ENCODE measurements at regions not wholly inside any gene's neighbourhood (a gene's known extent, or its start where the extent isn't known, plus 50 kb on each side); places are given as distances from the start of the nearest gene placed in this dataset.

- TF ChIP-seq POLR2A (IDR thresholded peaks at IDR 0.05) (no peak), POLR2AphosphoS5 (IDR thresholded peaks at IDR 0.05) (no peak), CTCF (IDR thresholded peaks at IDR 0.05 in 8 of 11, conservative IDR thresholded peaks at IDR 0.05 in 3 of 11) (no peak)
- Histone ChIP-seq H3K27ac (no peak overlapping the region), H3K4me3 (no peak overlapping the region)
These were observed 57.1 kb upstream of the TWIST2 start for GRCh38 chr2:238790833-238791230.

DNA sequence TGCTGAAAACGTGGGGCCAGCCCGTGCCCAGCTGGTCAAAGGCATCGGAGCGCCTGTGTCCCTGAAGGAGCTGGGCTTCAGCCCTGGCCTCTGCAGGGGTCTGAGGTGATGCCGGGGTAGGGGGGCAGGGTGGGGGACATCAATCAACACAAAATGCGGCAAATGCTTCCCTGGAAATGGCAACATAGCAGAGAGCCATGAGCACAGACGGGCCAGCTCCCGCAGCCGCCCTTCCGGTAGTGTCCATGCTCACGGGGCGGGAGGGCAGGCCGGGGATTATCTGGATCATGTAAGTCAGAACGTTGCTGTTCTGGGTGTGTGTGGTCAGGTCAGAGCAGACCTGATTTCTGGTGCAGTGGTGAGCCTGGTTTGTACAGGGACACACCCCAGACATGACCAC, 56.5 kb upstream of the TWIST2 start:
- intact Hi-C loops (cut with DNase I; ENCODE audit: low total_unique reads) = no loop called here
- H3K9me3 ChIP-seq = no peaks in the 10 kb centered on the region
- WGBS, 5 donors = 81 to 89% (median 85%) methylated on average over 6 to 14 of the region's 14 CpGs
- peaks cover 0 to 13% (median 0%) of the 10 kb centered on the region in 7 donors for H3K27me3 ChIP-seq (replicated peaks in 1 of 7)
- no peak for TF ChIP-seq CTCF (IDR thresholded peaks at IDR 0.05 in 8 of 11, conservative IDR thresholded peaks at IDR 0.05 in 3 of 11)
- no peak for TF ChIP-seq POLR2A (IDR thresholded peaks at IDR 0.05)
- no peak for TF ChIP-seq POLR2AphosphoS5 (IDR thresholded peaks at IDR 0.05)
- no peak overlapping the region for H3K4me3 ChIP-seq
- no peak for DNase-seq
- H3K4me1 ChIP-seq = no peaks in the 10 kb centered on the region
- H3K27ac ChIP-seq = no peak overlapping the region
- no peaks in the 10 kb centered on the region for H3K36me3 ChIP-seq

More at GRCh38 chr2:238790833-238791230, 57.1 kb upstream of the TWIST2 start:
- Histone ChIP-seq H3K9me3 (no peaks in the 10 kb centered on the region), H3K27me3 (replicated peaks in 1 of 7) (peaks cover 0 to 13% (median 0%) of the 10 kb centered on the region in 7 donors), H3K4me1 (no peaks in the 10 kb centered on the region), H3K36me3 (no peaks in the 10 kb centered on the region)
- DNase-seq = no peak
- intact Hi-C loops (cut with DNase I; ENCODE audit: low total_unique reads) = no loop called here
- WGBS, 5 donors = 71 to 90% (median 85%) methylated on average over 12 of the region's 12 CpGs

GRCh38 chr2:238793306-238793705, 54.6 kb upstream of the TWIST2 start:
- 91 to 98% (median 92%) methylated on average over 5 of the region's 5 CpGs for WGBS, 5 donors
- no peaks in the 10 kb centered on the region for H3K4me1 ChIP-seq
- H3K4me3 ChIP-seq = no peak overlapping the region
- intact Hi-C loops (cut with DNase I; ENCODE audit: low total_unique reads) = no loop called here
- H3K36me3 ChIP-seq = no peaks in the 10 kb centered on the region
- DNase-seq = no peak
- peaks cover 0 to 26% (median 0%) of the 10 kb centered on the region in 7 donors for H3K27me3 ChIP-seq (replicated peaks in 1 of 7)
- H3K9me3 ChIP-seq = no peaks in the 10 kb centered on the region
- H3K27ac ChIP-seq = no peak overlapping the region
- TF ChIP-seq POLR2A (IDR thresholded peaks at IDR 0.05) = no peak

- intact Hi-C loops (cut with DNase I; ENCODE audit: low total_unique reads) = no loop called here
- Histone ChIP-seq H3K9me3 (no peaks in the 10 kb centered on the region), H3K4me3 (no peak overlapping the region), H3K4me1 (no peaks in the 10 kb centered on the region), H3K27ac (no peak overlapping the region), H3K36me3 (no peaks in the 10 kb centered on the region), H3K27me3 (replicated peaks in 1 of 7) (peaks cover 0 to 26% (median 0%) of the 10 kb centered on the region in 7 donors)
- no peak for DNase-seq
- 82 to 96% (median 89%) methylated on average over 9 of the region's 9 CpGs for WGBS, 5 donors
- no peak for TF ChIP-seq POLR2A (IDR thresholded peaks at IDR 0.05)
- no peak for TF ChIP-seq CTCF (IDR thresholded peaks at IDR 0.05 in 8 of 11, conservative IDR thresholded peaks at IDR 0.05 in 3 of 11)
- TF ChIP-seq POLR2AphosphoS5 (IDR thresholded peaks at IDR 0.05) = no peak
These were observed 54.0 kb upstream of the TWIST2 start for GRCh38 chr2:238793801-238794449.

Data from spleen (tissue), 11 donors.